Fibroblast of mammary gland (primary cell): ENCODE measurements at regions not wholly inside any gene's neighbourhood (a gene's known extent, or its start where the extent isn't known, plus 50 kb on each side); places are given as distances from the start of the nearest gene placed in this dataset.

ENCODE experiments used
- DNase-seq: peaks from one replicate; pipeline ENCODE4 v3.0.0-alpha.2; 2010; ENCODE audit warnings: low read depth
- H3K4me3 ChIP-seq: 2 replicates; pipeline ENCODE4 v1.5.1; 2011; ENCODE audit warnings: low read depth, mild to moderate bottlenecking, low read length, moderate library complexity; ENCODE audit not compliant: control insufficient read depth
- CTCF ChIP-seq: conservative IDR thresholded peaks from 2 replicates; pipeline ENCODE4 v1.5.1; 2011; ENCODE audit warnings: low read depth, low read length, inconsistent platforms; ENCODE audit not compliant: control insufficient read depth, insufficient read depth

- H3K4me3 ChIP-seq = no peak overlapping the region
- DNase-seq = no peak
- TF ChIP-seq CTCF = no peak
Observed at GRCh38 chr13:21944610-21945009, 273.7 kb downstream of the FGF9 start.

- no peak for TF ChIP-seq CTCF
- DNase-seq = no peak
- no peak overlapping the region for H3K4me3 ChIP-seq
Observed at GRCh38 chr13:21945195-21945594, 274.3 kb downstream of the FGF9 start.

GRCh38 chr13:21946964-21947363, 276.1 kb downstream of the FGF9 start:
- TF ChIP-seq CTCF = no peak
- no peak for DNase-seq
- H3K4me3 ChIP-seq = no peak overlapping the region

GRCh38 chr13:21948769-21949474, 278.0 kb downstream of the FGF9 start:
- TF ChIP-seq CTCF = no peak
- no peak for DNase-seq
- no peak overlapping the region for H3K4me3 ChIP-seq

GRCh38 chr13:21949818-21950429, 279.1 kb downstream of the FGF9 start:
- no peak for TF ChIP-seq CTCF
- no peak overlapping the region for H3K4me3 ChIP-seq
- DNase-seq = no peak

- DNase-seq = no peak
- no peak overlapping the region for H3K4me3 ChIP-seq
- no peak for TF ChIP-seq CTCF
Observed at GRCh38 chr13:21956666-21957065, 285.8 kb downstream of the FGF9 start.
